ENCODE measurements at regions not wholly inside any gene's neighbourhood (a gene's known extent, or its start where the extent isn't known, plus 50 kb on each side); places are given as distances from the start of the nearest gene placed in this dataset.

DNA sequence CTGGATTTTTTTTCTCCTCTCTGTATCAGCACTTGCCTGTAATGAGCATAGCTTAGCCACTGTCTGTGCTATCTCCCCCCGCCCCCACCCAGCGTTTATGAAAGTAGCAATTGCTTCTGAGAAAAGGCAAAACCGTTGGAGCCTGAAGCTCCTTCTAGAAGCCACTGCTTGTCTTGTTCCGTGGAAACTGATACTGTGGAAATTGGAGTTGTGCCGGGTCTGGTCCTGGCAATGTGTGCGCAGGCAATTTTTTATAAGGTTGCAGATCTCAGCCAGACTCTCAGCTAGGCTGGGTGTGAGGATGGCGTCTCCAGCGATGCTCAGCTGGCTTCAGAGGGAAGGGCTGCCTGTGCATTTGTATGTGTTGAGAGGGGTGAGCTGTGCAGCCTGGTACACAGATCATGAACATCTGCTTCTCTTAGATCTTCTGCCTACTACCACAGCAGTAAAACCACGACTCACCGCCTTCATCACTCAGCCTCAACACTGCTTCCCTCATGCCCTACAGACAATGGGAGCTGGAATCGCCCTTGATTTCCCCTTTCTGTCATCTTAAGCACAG lies 72.4 kb upstream of the GTSF1L start:
- no peak for DNase-seq

DNA sequence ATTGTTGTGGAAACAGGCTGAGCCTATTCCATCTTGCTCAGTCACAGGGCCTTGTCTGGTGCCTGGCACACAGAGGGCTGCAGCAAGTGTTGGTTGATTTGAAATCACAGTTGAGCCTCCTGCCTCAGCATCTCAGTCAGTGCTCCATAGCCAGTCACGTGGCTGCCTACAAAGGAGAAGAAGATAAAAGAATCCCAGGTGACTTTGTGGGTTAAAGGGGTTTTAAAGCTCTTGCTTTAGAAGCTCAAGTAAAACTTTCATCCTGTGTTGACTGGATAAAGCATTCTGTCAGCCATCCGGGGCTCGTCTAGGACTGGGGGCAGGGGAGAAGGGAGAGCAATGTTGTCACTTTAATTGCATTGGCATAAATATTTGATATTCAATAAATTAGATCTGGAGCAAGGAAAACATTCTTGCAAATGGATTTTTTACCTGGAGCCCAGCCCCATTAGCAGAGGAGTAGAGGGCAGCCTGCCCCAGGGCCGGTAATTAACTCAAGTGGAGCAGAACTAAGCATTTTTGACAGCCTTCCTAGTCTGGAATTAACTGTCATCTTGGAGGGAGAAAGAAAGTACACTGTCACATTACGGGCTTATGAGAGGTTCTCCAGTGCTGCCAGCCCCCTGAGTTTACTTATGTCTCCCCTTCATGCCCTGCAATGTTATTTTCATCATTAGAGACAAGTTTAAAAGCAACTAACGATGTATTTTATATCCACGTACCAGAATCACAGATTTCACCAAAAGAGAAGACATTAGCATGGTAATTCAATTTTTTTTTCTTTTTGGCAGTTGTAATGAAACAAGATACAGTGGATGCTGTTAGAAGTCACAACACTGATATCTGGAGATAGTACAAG lies 71.7 kb upstream of the GTSF1L start:
- no peak for DNase-seq

DNA sequence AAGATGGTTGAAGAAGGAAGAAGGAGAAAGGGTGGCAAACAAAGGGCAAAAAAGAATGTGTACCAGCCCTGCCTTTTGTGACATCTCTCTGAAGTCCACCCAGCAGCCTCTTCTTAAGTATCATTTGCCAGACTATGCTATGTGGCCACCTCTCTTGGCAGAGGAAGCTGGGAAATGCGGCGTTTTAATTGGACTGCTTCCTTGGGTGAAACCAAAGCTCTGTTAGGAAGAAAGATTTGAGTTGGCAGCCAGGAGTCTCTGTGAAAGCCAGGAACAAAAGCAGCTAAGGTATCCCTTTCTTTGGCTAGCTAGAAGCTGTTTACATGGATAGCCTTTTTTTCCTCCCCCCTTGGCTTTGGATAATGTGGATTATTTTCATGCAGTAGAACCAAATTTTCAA lies 67.5 kb upstream of the GTSF1L start:
- DNase-seq, result no peak

DNA sequence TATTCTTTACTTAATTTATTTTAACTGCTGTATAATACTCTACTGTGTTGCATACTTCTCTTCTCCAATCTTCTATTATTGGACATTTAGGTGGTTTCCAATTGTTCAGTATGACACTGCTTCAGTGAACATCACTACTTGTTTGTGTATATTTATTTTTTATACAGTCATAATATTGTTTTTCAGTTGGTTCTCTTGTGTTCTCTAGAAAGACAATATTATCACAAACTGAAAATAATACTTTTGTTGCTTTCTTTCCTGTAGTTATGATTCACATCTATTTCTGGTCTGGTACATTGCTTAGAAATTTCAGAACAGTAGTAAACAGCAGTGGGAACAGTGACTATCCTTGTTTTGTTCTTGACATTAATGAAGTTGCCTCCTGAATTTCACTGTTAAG lies 62.8 kb upstream of the GTSF1L start:
- no peak for DNase-seq

DNA sequence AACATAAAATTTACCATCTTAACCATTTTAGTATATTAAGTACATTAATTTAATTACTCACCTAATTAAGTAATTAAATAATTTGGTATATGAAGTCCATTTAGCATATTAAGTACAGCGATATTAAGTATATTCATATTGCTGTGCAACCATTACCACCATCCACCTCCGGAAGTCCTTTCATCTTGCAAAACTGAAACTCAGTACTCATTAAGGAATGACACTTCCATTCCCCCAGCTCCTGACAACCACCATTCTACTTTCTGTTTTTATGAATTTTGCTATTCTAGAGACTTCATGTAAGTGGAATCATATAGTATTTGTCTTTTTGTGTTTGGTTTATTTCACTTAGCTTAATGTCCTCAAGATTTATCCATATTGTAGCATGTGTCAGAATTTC lies 61.1 kb upstream of the GTSF1L start:
- DNase-seq, result no peak

DNA sequence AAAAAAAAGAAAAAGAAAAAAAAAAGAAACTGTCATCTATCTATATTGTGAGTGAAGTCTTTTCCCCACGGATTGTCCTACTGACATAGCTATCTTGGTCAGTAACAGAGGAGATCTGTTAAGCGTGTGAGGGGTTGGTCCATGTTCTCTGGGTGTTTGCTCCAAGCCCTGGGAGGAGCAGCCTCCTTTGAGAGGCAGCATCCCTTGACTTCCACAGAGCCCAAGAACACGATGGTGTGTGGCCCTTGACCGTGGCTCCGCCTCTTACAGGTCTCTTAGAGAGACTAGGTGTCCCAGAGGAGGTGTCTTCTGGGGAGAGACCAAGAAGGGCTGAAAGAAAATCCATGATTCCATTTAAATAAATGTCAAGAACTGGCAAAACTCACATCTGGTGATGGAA lies 60.1 kb upstream of the GTSF1L start:
- DNase-seq, result no peak

DNA sequence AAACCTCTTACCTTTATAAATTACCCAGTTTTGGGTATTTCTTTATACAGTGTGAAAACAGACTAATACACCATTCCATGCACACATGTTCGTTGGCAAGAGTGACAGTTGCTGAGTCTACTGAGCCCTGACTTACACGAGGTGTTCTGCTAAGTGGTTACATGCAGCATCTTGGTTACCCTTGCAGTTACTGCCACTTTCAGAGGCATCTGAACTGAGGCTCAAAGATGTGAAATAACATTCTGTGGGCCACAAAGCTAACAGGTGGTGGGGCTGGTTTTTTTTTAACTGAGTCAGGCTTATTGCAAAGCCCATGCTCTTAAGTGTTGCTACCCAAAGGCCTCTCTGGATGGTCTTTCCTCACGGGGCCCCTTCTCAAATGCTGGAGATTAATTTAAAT lies 54.4 kb upstream of the GTSF1L start:
- no peak for DNase-seq

DNA sequence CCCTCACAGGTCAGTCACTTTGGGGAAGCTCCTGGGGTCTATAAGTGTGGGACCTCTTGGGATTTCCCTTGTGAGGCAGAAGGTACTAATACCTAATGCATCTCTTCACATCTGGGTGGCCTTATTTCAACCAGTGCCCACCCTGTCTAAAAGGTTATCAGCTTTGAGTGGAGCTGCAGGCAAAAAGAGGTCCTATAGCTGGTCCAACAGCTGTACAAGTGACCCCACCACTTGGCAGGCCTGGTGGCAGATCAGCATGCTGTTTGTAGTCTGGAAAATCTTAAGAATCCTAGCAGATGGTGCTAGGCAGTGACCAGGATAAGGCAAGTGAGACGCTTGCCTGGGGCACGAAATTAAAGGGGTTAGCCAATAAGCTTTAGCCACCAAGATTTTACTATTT lies 51.6 kb upstream of the GTSF1L start:
- no peak for DNase-seq

DNA sequence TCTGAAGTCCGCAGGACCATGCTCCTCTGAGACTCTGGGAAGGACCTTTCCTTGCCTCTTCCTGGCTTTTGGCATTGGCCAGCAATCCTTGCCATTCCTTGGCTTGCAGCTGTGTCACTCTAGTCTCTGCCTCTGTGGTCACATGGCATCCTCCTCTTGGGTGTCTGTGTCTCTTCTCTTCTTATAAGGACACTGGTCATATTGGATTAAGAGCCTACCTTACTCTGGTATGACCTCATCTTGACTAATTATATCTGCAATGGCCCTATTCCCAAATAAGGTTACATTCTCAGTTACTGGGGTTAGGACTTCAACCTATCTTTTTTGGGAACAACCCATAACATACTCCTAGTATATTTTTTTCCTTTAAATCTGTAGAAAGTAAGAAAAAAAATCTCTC lies 49.9 kb upstream of the GTSF1L start:
- DNase-seq, result no peak

Measured in CD4-positive, alpha-beta T cell treated with Interleukin-21 for 1 hour (primary cell).